ENCODE measurements at regions not wholly inside any gene's neighbourhood (a gene's known extent, or its start where the extent isn't known, plus 50 kb on each side); places are given as distances from the start of the nearest gene placed in this dataset.
A peak's percentile ranks its signal among the peaks of the same experiment; 100 is the strongest.

DNA sequence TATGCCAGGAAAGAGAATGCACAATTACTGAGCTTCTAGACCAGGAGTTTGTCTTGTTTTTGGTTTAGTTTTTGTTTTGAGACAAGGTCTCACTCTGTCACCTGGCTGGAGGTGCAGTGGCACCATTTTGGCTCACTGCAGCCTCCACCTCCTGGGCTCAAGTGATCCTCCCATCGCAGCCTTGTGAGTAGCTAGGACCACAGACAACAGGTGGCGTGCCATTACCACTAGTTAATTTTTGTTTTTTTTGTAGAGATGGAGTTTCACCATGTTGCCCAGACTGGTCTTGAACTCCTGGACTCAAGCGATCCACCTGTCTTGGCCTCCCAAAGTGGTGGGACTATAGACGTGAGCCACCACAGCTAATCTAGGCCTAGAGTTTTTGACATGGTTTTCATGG lies 104.4 kb upstream of the CCDC54 start:
- no peaks in the 10 kb centered on the region for H3K36me3 Mint-ChIP-seq (ENCODE audit: insufficient read depth, unreplicated experiment)
- ChIA-PET CTCF (interaction anchor here (0.6 to 6.4 kb wide), 29 partner anchors 8 to 388 kb away, joined by 3 to 135 read pairs (median 5); no protein-coding TSS in a partner anchor), POLR2A (interaction anchor here (1.0 to 3.0 kb wide), 5 partner anchors 11 to 251 kb away, joined by 4 to 23 read pairs (median 8); no protein-coding TSS in a partner anchor)
- no TSS peak for BruUV-seq (replicated peaks)
- intact Hi-C loops (cut with micrococcal nuclease), result loop anchor here (1.0 to 5.0 kb wide), 2 partner anchors 148 to 249 kb away; partner anchors contain the start of gene BBX
- no peak for DNase-seq (ENCODE audit: unreplicated experiment)
- TF ChIP-seq, protein P1, sequence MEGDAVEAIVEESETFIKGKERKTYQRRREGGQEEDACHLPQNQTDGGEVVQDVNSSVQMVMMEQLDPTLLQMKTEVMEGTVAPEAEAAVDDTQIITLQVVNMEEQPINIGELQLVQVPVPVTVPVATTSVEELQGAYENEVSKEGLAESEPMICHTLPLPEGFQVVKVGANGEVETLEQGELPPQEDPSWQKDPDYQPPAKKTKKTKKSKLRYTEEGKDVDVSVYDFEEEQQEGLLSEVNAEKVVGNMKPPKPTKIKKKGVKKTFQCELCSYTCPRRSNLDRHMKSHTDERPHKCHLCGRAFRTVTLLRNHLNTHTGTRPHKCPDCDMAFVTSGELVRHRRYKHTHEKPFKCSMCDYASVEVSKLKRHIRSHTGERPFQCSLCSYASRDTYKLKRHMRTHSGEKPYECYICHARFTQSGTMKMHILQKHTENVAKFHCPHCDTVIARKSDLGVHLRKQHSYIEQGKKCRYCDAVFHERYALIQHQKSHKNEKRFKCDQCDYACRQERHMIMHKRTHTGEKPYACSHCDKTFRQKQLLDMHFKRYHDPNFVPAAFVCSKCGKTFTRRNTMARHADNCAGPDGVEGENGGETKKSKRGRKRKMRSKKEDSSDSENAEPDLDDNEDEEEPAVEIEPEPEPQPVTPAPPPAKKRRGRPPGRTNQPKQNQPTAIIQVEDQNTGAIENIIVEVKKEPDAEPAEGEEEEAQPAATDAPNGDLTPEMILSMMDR (IDR thresholded peaks at IDR 0.05; ENCODE audit: unreplicated experiment), result no peak
- H3K9me3 Mint-ChIP-seq (ENCODE audit: unreplicated experiment), result no peaks in the 10 kb centered on the region
- peak overlapping the region; percentile 54 for H3K27ac Mint-ChIP-seq (ENCODE audit: low read depth, unreplicated experiment)
- H3K4me1 Mint-ChIP-seq (ENCODE audit: insufficient read depth, unreplicated experiment), result peaks cover 10% of the 10 kb centered on the region
- no peaks in the 10 kb centered on the region for H3K27me3 Mint-ChIP-seq (ENCODE audit: insufficient read depth, unreplicated experiment)
- H3K4me3 Mint-ChIP-seq (ENCODE audit: unreplicated experiment), result no peak overlapping the region

DNA sequence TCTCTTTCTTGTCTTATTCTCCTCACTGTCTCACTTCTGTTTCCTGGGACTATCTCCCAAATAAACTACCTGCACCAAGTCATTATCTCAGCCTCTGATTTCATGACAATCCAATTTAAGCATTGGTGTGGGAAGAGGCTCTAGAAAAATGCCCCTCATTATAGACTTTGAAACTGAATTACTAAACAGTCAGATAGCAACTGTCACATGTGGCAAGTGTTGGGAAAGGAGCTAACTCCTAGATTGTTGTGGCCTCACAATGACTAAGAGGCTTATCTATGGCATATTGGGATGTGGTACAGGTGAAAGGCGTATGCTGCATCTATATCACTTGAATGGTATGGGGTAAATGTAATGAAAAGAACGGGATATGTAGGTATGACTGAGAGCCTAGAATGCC lies 103.5 kb upstream of the CCDC54 start:
- Mint-ChIP-seq H3K27ac (ENCODE audit: low read depth, unreplicated experiment) (no peak overlapping the region), H3K4me3 (ENCODE audit: unreplicated experiment) (no peak overlapping the region), H3K4me1 (ENCODE audit: insufficient read depth, unreplicated experiment) (peaks cover 10% of the 10 kb centered on the region), H3K9me3 (ENCODE audit: unreplicated experiment) (no peaks in the 10 kb centered on the region), H3K36me3 (ENCODE audit: insufficient read depth, unreplicated experiment) (no peaks in the 10 kb centered on the region), H3K27me3 (ENCODE audit: insufficient read depth, unreplicated experiment) (no peaks in the 10 kb centered on the region)
- intact Hi-C loops (cut with micrococcal nuclease), result loop anchor here (5.0 kb wide), 1 partner anchor 249 kb away; the partner anchor contains the start of gene BBX
- BruUV-seq (replicated peaks), result no TSS peak
- DNase-seq (ENCODE audit: unreplicated experiment), result no peak
- CTCF ChIA-PET, result interaction anchor here (0.6 to 6.4 kb wide), 13 partner anchors 8 to 387 kb away, joined by 3 to 135 read pairs (median 5); no protein-coding TSS in a partner anchor
- TF ChIP-seq, protein P1 (IDR thresholded peaks at IDR 0.05; ENCODE audit: unreplicated experiment), result no peak
- POLR2A ChIA-PET, result interaction anchor here (0.6 to 3.0 kb wide), 4 partner anchors 10 to 157 kb away, joined by 3 to 23 read pairs (median 4); no protein-coding TSS in a partner anchor

DNA sequence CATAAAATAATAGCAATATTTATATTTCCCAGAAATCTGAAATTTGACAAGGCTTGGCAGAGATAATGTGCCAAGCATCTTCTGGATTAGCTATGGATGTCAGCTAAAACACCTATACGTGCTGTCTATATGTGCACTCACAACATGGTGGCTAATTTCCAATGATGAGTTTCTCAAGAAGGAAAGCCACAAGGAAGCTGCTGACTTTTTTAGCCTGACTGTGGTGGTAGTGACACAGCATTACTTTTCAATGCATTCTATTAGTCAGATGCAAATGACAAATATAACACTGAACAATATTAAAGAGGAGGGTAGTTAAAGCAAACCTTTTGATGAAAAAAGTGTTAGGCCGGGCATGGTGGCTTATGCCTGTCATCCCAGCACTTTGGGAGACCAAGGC lies 101.7 kb upstream of the CCDC54 start:
- no peak overlapping the region for H3K27ac Mint-ChIP-seq (ENCODE audit: low read depth, unreplicated experiment)
- DNase-seq (ENCODE audit: unreplicated experiment), result no peak
- no peak overlapping the region for H3K4me3 Mint-ChIP-seq (ENCODE audit: unreplicated experiment)
- H3K36me3 Mint-ChIP-seq (ENCODE audit: insufficient read depth, unreplicated experiment), result no peaks in the 10 kb centered on the region
- peaks cover 10% of the 10 kb centered on the region for H3K4me1 Mint-ChIP-seq (ENCODE audit: insufficient read depth, unreplicated experiment)
- no peaks in the 10 kb centered on the region for H3K9me3 Mint-ChIP-seq (ENCODE audit: unreplicated experiment)
- POLR2A ChIA-PET, result interaction anchor here (1.0 to 1.8 kb wide), 2 partner anchors 34 to 146 kb away, joined by 4 to 5 read pairs; no protein-coding TSS in a partner anchor
- H3K27me3 Mint-ChIP-seq (ENCODE audit: insufficient read depth, unreplicated experiment), result no peaks in the 10 kb centered on the region
- CTCF ChIA-PET, result interaction anchor here (0.6 to 6.4 kb wide), 12 partner anchors 10 to 267 kb away, joined by 3 to 135 read pairs (median 4); no protein-coding TSS in a partner anchor
- BruUV-seq (replicated peaks), result no TSS peak
- TF ChIP-seq, protein P1 (IDR thresholded peaks at IDR 0.05; ENCODE audit: unreplicated experiment), result no peak
- intact Hi-C loops (cut with micrococcal nuclease), result no loop called here

DNA sequence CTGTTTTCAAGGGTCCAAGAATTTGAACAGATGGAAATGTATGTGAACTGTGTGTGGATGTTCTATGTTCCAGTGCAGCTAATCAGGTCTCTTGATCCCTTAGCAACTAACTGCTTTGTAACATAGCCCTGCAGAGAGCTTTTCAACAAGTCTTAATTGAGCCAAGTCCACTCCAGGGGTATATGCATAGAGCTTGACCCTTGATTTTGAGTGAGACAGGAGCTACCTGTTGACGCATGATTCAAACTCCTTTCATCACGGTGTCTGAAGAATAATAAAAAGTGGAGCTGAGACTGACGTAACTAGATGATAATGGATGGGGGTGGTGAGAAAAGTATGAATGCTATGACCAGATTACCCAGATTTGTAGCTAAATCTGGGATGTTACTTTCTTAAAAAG lies 93.3 kb upstream of the CCDC54 start:
- H3K27me3 Mint-ChIP-seq (ENCODE audit: insufficient read depth, unreplicated experiment), result no peaks in the 10 kb centered on the region
- H3K4me1 Mint-ChIP-seq (ENCODE audit: insufficient read depth, unreplicated experiment), result peaks cover 22% of the 10 kb centered on the region
- H3K36me3 Mint-ChIP-seq (ENCODE audit: insufficient read depth, unreplicated experiment), result no peaks in the 10 kb centered on the region
- DNase-seq (ENCODE audit: unreplicated experiment), result no peak
- H3K4me3 Mint-ChIP-seq (ENCODE audit: unreplicated experiment), result no peak overlapping the region
- H3K27ac Mint-ChIP-seq (ENCODE audit: low read depth, unreplicated experiment), result peak overlapping the region; percentile 96
- CTCF ChIA-PET, result interaction anchor here (0.6 to 5.0 kb wide), 8 partner anchors 11 to 146 kb away, joined by 3 to 66 read pairs (median 7); no protein-coding TSS in a partner anchor
- BruUV-seq (replicated peaks), result no TSS peak
- intact Hi-C loops (cut with micrococcal nuclease), result no loop called here
- H3K9me3 Mint-ChIP-seq (ENCODE audit: unreplicated experiment), result no peaks in the 10 kb centered on the region
- POLR2A ChIA-PET, result interaction anchor here (0.6 to 3.4 kb wide), 10 partner anchors 10 to 240 kb away, joined by 3 to 18 read pairs (median 3); no protein-coding TSS in a partner anchor
- TF ChIP-seq, protein P1 (IDR thresholded peaks at IDR 0.05; ENCODE audit: unreplicated experiment), result no peak
